Fibroblast of gingiva (primary cell): ENCODE measurements at regions not wholly inside any gene's neighbourhood (a gene's known extent, or its start where the extent isn't known, plus 50 kb on each side); places are given as distances from the start of the nearest gene placed in this dataset.
"Not testable (repeated sequence)": the region's sequence is repeated elsewhere in the genome, so short reads cannot be mapped to it uniquely, and the experiment has no call there.

Experiments used
- DNase-seq: peaks from one replicate; pipeline ENCODE4 v3.0.0-alpha.2; 2011; ENCODE audit warnings: low read depth

- no peak for DNase-seq
Observed at GRCh38 chr6:114638341-114638740, 295.5 kb upstream of the HS3ST5 start.

- no peak for DNase-seq
Observed at GRCh38 chr6:114634016-114634415, 291.2 kb upstream of the HS3ST5 start.

- not testable (repeated sequence) for DNase-seq
Observed at GRCh38 chr6:114626226-114626625, 283.4 kb upstream of the HS3ST5 start.

- DNase-seq: no peak
Observed at GRCh38 chr6:114619621-114620200, 276.9 kb upstream of the HS3ST5 start.

- no peak for DNase-seq
Observed at GRCh38 chr6:114611696-114612095, 268.9 kb upstream of the HS3ST5 start.

GRCh38 chr6:114608091-114608490 lies 265.3 kb upstream of the HS3ST5 start:
- no peak for DNase-seq

- DNase-seq: no peak
Observed at GRCh38 chr6:114605656-114606055, 262.8 kb upstream of the HS3ST5 start.

GRCh38 chr6:114600381-114600780 lies 257.6 kb upstream of the HS3ST5 start:
- no peak for DNase-seq

- DNase-seq: no peak
Observed at GRCh38 chr6:114595591-114595990, 252.8 kb upstream of the HS3ST5 start.

- no peak for DNase-seq
Observed at GRCh38 chr6:114595186-114595585, 252.4 kb upstream of the HS3ST5 start.

GRCh38 chr6:114592506-114592905 lies 249.7 kb upstream of the HS3ST5 start:
- no peak for DNase-seq

GRCh38 chr6:114588726-114589125 lies 245.9 kb upstream of the HS3ST5 start:
- DNase-seq: no peak

GRCh38 chr6:114586298-114586697 lies 243.5 kb upstream of the HS3ST5 start:
- DNase-seq: no peak

GRCh38 chr6:114581293-114581692 lies 238.5 kb upstream of the HS3ST5 start:
- no peak for DNase-seq

- no peak for DNase-seq
Observed at GRCh38 chr6:114580882-114581281, 238.1 kb upstream of the HS3ST5 start.

- DNase-seq: no peak
Observed at GRCh38 chr6:114579486-114579885, 236.7 kb upstream of the HS3ST5 start.

GRCh38 chr6:114577109-114577508 lies 234.3 kb upstream of the HS3ST5 start:
- DNase-seq: no peak

GRCh38 chr6:114576330-114576729 lies 233.5 kb upstream of the HS3ST5 start:
- no peak for DNase-seq

- no peak for DNase-seq
Observed at GRCh38 chr6:114569669-114570068, 226.8 kb upstream of the HS3ST5 start.

GRCh38 chr6:114564302-114564933 lies 221.6 kb upstream of the HS3ST5 start:
- DNase-seq: no peak

GRCh38 chr6:114559419-114559818 lies 216.6 kb upstream of the HS3ST5 start:
- DNase-seq: no peak

GRCh38 chr6:114558153-114558552 lies 215.3 kb upstream of the HS3ST5 start:
- no peak for DNase-seq

- no peak for DNase-seq
Observed at GRCh38 chr6:114556846-114557488, 214.1 kb upstream of the HS3ST5 start.

GRCh38 chr6:114550316-114550715 lies 207.5 kb upstream of the HS3ST5 start:
- DNase-seq: no peak
